ENCODE measurements at regions not wholly inside any gene's neighbourhood (a gene's known extent, or its start where the extent isn't known, plus 50 kb on each side); places are given as distances from the start of the nearest gene placed in this dataset.

DNA sequence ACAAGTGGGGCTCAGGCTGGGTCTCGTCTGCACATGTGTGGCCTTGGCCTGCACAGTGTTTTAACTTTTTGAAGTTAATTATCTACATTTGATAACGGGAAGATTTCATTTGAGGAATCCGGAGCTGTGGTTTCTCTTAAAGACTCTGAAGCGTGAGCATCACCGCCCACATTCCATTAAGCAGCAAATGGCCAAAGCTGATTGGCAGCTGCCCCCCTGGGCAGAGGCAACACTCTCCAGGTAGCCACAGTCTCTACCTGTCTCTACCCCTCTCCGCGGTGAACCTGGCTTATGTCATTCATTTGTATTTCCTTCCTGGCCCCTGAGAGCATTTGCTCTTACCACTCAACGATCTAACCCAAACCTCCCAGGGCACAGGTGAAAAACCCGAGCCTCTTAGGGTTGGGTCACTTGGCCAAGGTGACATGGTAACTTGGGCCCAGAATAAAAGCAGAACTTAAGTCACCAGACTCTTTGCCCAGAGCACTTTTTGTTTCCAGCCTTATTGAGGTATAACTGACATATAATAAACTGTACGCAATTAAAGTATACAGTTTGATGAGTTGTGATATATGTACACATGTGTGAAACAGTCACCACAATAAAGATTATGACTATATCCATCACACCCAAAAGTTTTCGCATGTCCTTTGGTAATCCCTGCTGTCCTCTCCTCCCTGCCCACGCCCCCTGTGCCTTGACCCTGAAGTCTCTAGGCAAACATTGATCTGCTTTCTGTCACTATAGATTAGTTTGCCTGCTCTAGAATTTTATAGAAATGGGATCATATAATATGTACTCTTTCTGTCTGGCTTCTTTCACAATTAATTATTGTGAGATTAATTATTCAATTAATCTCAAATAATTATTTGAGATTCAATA lies 245.7 kb upstream of the HES1 start:
- TF ChIP-seq POLR2A (IDR thresholded peaks at IDR 0.05; ENCODE audit: low read depth, low read length) = no peak
- no peak for TF ChIP-seq POLR2AphosphoS5 (IDR thresholded peaks at IDR 0.05; ENCODE audit: low read depth, low read length)
- TF ChIP-seq POU2F2 (IDR thresholded peaks at IDR 0.05; ENCODE audit: low read depth, low read length) = no peak
